ENCODE measurements at regions not wholly inside any gene's neighbourhood (a gene's known extent, or its start where the extent isn't known, plus 50 kb on each side); places are given as distances from the start of the nearest gene placed in this dataset.

- TF ChIP-seq, protein P1, sequence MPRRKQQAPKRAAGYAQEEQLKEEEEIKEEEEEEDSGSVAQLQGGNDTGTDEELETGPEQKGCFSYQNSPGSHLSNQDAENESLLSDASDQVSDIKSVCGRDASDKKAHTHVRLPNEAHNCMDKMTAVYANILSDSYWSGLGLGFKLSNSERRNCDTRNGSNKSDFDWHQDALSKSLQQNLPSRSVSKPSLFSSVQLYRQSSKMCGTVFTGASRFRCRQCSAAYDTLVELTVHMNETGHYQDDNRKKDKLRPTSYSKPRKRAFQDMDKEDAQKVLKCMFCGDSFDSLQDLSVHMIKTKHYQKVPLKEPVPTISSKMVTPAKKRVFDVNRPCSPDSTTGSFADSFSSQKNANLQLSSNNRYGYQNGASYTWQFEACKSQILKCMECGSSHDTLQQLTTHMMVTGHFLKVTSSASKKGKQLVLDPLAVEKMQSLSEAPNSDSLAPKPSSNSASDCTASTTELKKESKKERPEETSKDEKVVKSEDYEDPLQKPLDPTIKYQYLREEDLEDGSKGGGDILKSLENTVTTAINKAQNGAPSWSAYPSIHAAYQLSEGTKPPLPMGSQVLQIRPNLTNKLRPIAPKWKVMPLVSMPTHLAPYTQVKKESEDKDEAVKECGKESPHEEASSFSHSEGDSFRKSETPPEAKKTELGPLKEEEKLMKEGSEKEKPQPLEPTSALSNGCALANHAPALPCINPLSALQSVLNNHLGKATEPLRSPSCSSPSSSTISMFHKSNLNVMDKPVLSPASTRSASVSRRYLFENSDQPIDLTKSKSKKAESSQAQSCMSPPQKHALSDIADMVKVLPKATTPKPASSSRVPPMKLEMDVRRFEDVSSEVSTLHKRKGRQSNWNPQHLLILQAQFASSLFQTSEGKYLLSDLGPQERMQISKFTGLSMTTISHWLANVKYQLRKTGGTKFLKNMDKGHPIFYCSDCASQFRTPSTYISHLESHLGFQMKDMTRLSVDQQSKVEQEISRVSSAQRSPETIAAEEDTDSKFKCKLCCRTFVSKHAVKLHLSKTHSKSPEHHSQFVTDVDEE (CRISPR knock-in tag; IDR thresholded peaks at IDR 0.05) = no peak
- TF ChIP-seq ZFP30 (CRISPR knock-in tag; IDR thresholded peaks at IDR 0.05) (no peak), ARNTL (CRISPR knock-in tag; IDR thresholded peaks at IDR 0.05; ENCODE audit: borderline replicate concordance, low read depth) (no peak), ZFP3 (CRISPR knock-in tag; IDR thresholded peaks at IDR 0.05) (no peak)
Measured at GRCh38 chr7:109029866-109030265, 460.2 kb downstream of the DNAJB9 start (continued).

DNA sequence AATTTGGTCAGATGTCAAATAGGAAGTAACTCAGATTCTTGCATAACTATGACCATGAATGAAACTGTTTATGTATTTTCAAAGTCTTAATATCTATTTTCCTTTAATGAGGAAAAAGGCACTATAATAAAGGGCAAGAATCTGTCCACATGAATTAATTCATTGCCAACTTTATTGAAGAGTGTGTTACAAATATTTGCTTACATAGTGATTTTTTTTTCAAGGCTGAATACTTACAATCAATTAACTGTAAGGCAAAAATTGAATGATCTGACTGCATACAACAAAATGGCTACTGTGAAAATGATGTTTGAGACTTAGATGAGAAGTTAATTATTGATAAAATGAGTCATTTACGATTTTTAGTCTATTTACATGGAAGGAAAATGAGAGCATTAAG lies 475.0 kb downstream of the DNAJB9 start:
- TF ChIP-seq, protein P2, sequence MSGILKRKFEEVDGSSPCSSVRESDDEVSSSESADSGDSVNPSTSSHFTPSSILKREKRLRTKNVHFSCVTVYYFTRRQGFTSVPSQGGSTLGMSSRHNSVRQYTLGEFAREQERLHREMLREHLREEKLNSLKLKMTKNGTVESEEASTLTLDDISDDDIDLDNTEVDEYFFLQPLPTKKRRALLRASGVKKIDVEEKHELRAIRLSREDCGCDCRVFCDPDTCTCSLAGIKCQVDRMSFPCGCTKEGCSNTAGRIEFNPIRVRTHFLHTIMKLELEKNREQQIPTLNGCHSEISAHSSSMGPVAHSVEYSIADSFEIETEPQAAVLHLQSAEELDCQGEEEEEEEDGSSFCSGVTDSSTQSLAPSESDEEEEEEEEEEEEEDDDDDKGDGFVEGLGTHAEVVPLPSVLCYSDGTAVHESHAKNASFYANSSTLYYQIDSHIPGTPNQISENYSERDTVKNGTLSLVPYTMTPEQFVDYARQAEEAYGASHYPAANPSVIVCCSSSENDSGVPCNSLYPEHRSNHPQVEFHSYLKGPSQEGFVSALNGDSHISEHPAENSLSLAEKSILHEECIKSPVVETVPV (CRISPR knock-in tag; IDR thresholded peaks at IDR 0.05) = no peak
- no peak for TF ChIP-seq ISL1 (CRISPR knock-in tag; IDR thresholded peaks at IDR 0.05)
- TF ChIP-seq ESRRG (CRISPR knock-in tag; IDR thresholded peaks at IDR 0.05) = no peak
- TF ChIP-seq TCF4 (CRISPR knock-in tag; IDR thresholded peaks at IDR 0.05; ENCODE audit: borderline replicate concordance) = no peak
- TF ChIP-seq SNAI2 (CRISPR knock-in tag; IDR thresholded peaks at IDR 0.05) = no peak
- TF ChIP-seq ARNTL (CRISPR knock-in tag; IDR thresholded peaks at IDR 0.05; ENCODE audit: borderline replicate concordance, low read depth) = no peak
- TF ChIP-seq, protein P1 (CRISPR knock-in tag; IDR thresholded peaks at IDR 0.05) = no peak
- TF ChIP-seq ZFP3 (CRISPR knock-in tag; IDR thresholded peaks at IDR 0.05) = no peak
- no peak for TF ChIP-seq POU6F1 (CRISPR knock-in tag; IDR thresholded peaks at IDR 0.05; ENCODE audit: borderline replicate concordance, low read depth)
- no peak for TF ChIP-seq GLIS3 (CRISPR knock-in tag; IDR thresholded peaks at IDR 0.05)
- no peak for TF ChIP-seq TOX (CRISPR knock-in tag; IDR thresholded peaks at IDR 0.05; ENCODE audit: borderline replicate concordance)
- TF ChIP-seq PATZ1 (CRISPR knock-in tag; IDR thresholded peaks at IDR 0.05; ENCODE audit: borderline replicate concordance) = no peak
- no peak for TF ChIP-seq PPARA (CRISPR knock-in tag; IDR thresholded peaks at IDR 0.05; ENCODE audit: borderline replicate concordance)
- TF ChIP-seq ZC3H10 (CRISPR knock-in tag; IDR thresholded peaks at IDR 0.05) = no peak
- no peak for TF ChIP-seq ZNF8 (CRISPR knock-in tag; IDR thresholded peaks at IDR 0.05)
- TF ChIP-seq ZNF565 (CRISPR knock-in tag; conservative IDR thresholded peaks at IDR 0.05; ENCODE audit: low read depth) = no peak
- no peak for TF ChIP-seq OSR1 (CRISPR knock-in tag; IDR thresholded peaks at IDR 0.05)
- no peak for TF ChIP-seq BACH2 (CRISPR knock-in tag; IDR thresholded peaks at IDR 0.05; ENCODE audit: borderline replicate concordance)
- ATAC-seq = no peak

DNA sequence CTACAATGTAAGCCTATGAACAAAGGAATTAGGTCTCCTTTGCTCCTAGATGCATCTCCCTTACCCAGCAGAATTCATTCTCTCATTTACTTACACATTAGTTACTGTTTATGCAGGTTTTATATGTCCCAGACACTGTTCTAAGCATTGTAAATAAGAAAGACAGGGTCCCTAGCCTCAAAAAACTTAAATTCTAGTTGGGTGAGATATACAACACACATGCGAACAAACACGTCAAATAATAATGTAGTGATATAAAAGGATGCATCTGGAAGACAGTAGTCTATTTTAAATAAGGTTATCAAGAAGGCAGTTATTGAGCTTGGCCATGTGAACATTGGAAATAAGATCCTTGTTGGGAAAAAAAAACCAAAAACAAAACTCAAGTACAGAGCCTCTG lies 479.7 kb downstream of the DNAJB9 start:
- no peak for ATAC-seq
- no peak for TF ChIP-seq SNAI2 (CRISPR knock-in tag; IDR thresholded peaks at IDR 0.05)
- no peak for TF ChIP-seq CREB5 (CRISPR knock-in tag; IDR thresholded peaks at IDR 0.05; ENCODE audit: low read depth)
- no peak for TF ChIP-seq ZNF8 (CRISPR knock-in tag; IDR thresholded peaks at IDR 0.05)
- no peak for TF ChIP-seq CSDC2 (CRISPR knock-in tag; IDR thresholded peaks at IDR 0.05)
- no peak for TF ChIP-seq ISL1 (CRISPR knock-in tag; IDR thresholded peaks at IDR 0.05)
- TF ChIP-seq RARB (CRISPR knock-in tag; IDR thresholded peaks at IDR 0.05) = no peak
- no peak for TF ChIP-seq ESRRG (CRISPR knock-in tag; IDR thresholded peaks at IDR 0.05)
- TF ChIP-seq ZNF70 (CRISPR knock-in tag; IDR thresholded peaks at IDR 0.05) = no peak
- TF ChIP-seq BACH2 (CRISPR knock-in tag; IDR thresholded peaks at IDR 0.05; ENCODE audit: borderline replicate concordance) = no peak
- no peak for TF ChIP-seq POU6F1 (CRISPR knock-in tag; IDR thresholded peaks at IDR 0.05; ENCODE audit: borderline replicate concordance, low read depth)
- TF ChIP-seq OSR1 (CRISPR knock-in tag; IDR thresholded peaks at IDR 0.05) = no peak
- no peak for TF ChIP-seq ZFP30 (CRISPR knock-in tag; IDR thresholded peaks at IDR 0.05)
- TF ChIP-seq GLIS3 (CRISPR knock-in tag; IDR thresholded peaks at IDR 0.05) = no peak
- TF ChIP-seq PPARA (CRISPR knock-in tag; IDR thresholded peaks at IDR 0.05; ENCODE audit: borderline replicate concordance) = no peak
- no peak for TF ChIP-seq ZFP3 (CRISPR knock-in tag; IDR thresholded peaks at IDR 0.05)
- TF ChIP-seq TCF4 (CRISPR knock-in tag; IDR thresholded peaks at IDR 0.05; ENCODE audit: borderline replicate concordance) = no peak
- no peak for TF ChIP-seq TOX (CRISPR knock-in tag; IDR thresholded peaks at IDR 0.05; ENCODE audit: borderline replicate concordance)

Measured in SK-N-SH treated with all-trans-retinoic acid at 6 μM for 48 hours (cell line).